Mesenchymal stem cell (in vitro differentiated cells and primary cell): ENCODE measurements at regions not wholly inside any gene's neighbourhood (a gene's known extent, or its start where the extent isn't known, plus 50 kb on each side); places are given as distances from the start of the nearest gene placed in this dataset.

Experiments used
- DNase-seq: peaks from one replicate; pipeline ENCODE4 v3.0.0-alpha.2; 2013
- H2AFZ ChIP-seq: one replicate; pipeline ENCODE4 v1.6.1; 2013; ENCODE audit warnings: low read depth, mild to moderate bottlenecking, control low read depth, inconsistent platforms, low read length, moderate library complexity
- H2AK5ac ChIP-seq: 2 replicates; pipeline ENCODE4 v1.6.1; 2013; ENCODE audit warnings: low read length, moderate library complexity, mild to moderate bottlenecking, inconsistent platforms; ENCODE audit not compliant: severe bottlenecking
- H2BK120ac ChIP-seq: one replicate; pipeline ENCODE4 v1.6.1; 2013; ENCODE audit warnings: low read depth, mild to moderate bottlenecking, inconsistent platforms, low read length, moderate library complexity
- H2BK12ac ChIP-seq, 2 experiments: one replicate each; pipeline ENCODE4 v1.6.1; 2013; ENCODE audit warnings: inconsistent platforms in 2 of 2, low read length in 2 of 2, mild to moderate bottlenecking in 2 of 2, moderate library complexity in 2 of 2, control low read depth in 1 of 2
- H2BK15ac ChIP-seq: one replicate; pipeline ENCODE4 v1.6.1; 2013; ENCODE audit warnings: mild to moderate bottlenecking, low read depth, inconsistent platforms; ENCODE audit not compliant: poor library complexity, severe bottlenecking
- H2BK5ac ChIP-seq: 2 replicates; pipeline ENCODE4 v1.6.1; 2013; ENCODE audit warnings: low read depth, mild to moderate bottlenecking, low read length, control low read depth, inconsistent platforms; ENCODE audit not compliant: poor library complexity, severe bottlenecking
- H3K14ac ChIP-seq, 2 experiments: one replicate each; pipeline ENCODE4 v1.6.1; 2013; ENCODE audit warnings: inconsistent platforms in 2 of 2, low read length in 2 of 2, control low read depth in 1 of 2, mild to moderate bottlenecking in 1 of 2, moderate library complexity in 1 of 2
- H3K18ac ChIP-seq, 2 experiments: one replicate each; pipeline ENCODE4 v1.6.1; 2013; ENCODE audit warnings: inconsistent platforms in 2 of 2, low read length in 2 of 2, control low read depth in 1 of 2, low read depth in 1 of 2, mild to moderate bottlenecking in 1 of 2
- H3K23ac ChIP-seq, 2 experiments: one replicate each; pipeline ENCODE4 v1.6.1; 2013; ENCODE audit warnings: inconsistent platforms in 2 of 2, low read length in 2 of 2, mild to moderate bottlenecking in 2 of 2, moderate library complexity in 2 of 2, control low read depth in 1 of 2
- H3K27ac ChIP-seq: 2 replicates; pipeline ENCODE4 v1.5.1; 2013; ENCODE audit warnings: mild to moderate bottlenecking, moderate library complexity, low read length, control low read depth, inconsistent platforms; ENCODE audit not compliant: poor library complexity, severe bottlenecking
- H3K27me3 ChIP-seq, 2 experiments: 2 replicates each; pipeline versions ENCODE4 v1.6.1 to v1.7.0; 2013; ENCODE audit warnings: low read length in 2 of 2, mild to moderate bottlenecking in 2 of 2, moderate library complexity in 2 of 2, control low read depth in 1 of 2, inconsistent platforms in 1 of 2; ENCODE audit not compliant: control insufficient read depth in 1 of 2, insufficient read depth in 1 of 2
- H3K36me3 ChIP-seq, 2 experiments: 2 replicates each; pipeline versions ENCODE4 v1.6.1 to v1.7.0; 2013; ENCODE audit warnings: low read length in 2 of 2, control low read depth in 1 of 2, inconsistent platforms in 1 of 2, low read depth in 1 of 2, mild to moderate bottlenecking in 1 of 2; ENCODE audit not compliant: insufficient read depth in 2 of 2, control insufficient read depth in 1 of 2
- H3K4ac ChIP-seq, 2 experiments: one replicate each; pipeline ENCODE4 v1.6.1; 2013; ENCODE audit warnings: inconsistent platforms in 2 of 2, low read length in 2 of 2, mild to moderate bottlenecking in 2 of 2, moderate library complexity in 2 of 2, control low read depth in 1 of 2, low read depth in 1 of 2
- H3K4me1 ChIP-seq: 2 replicates; pipeline ENCODE4 v1.6.1; 2013; ENCODE audit warnings: low read depth, low read length, control low read depth; ENCODE audit not compliant: control insufficient read depth, insufficient read depth
- H3K4me2 ChIP-seq: 2 replicates; pipeline ENCODE4 v1.6.1; 2013; ENCODE audit warnings: low read length, mild to moderate bottlenecking, inconsistent platforms; ENCODE audit not compliant: poor library complexity, severe bottlenecking
- H3K4me3 ChIP-seq, 2 experiments: 2 replicates each; pipeline versions ENCODE4 v1.5.1 to v1.7.0; 2013; ENCODE audit warnings: low read length in 2 of 2, mild to moderate bottlenecking in 2 of 2, control low read depth in 1 of 2, low read depth in 1 of 2; ENCODE audit not compliant: insufficient read depth in 1 of 2
- H3K79me1 ChIP-seq: replicated peaks from 2 replicates; pipeline ENCODE4 v1.6.1; 2013; ENCODE audit warnings: mild to moderate bottlenecking, control low read depth, low read length, inconsistent platforms; ENCODE audit not compliant: poor library complexity, severe bottlenecking
- H3K9ac ChIP-seq: 2 replicates; pipeline ENCODE4 v1.7.0; 2013; ENCODE audit warnings: mild to moderate bottlenecking, low read length, moderate library complexity
- H3K9me3 ChIP-seq: 2 replicates; pipeline ENCODE4 v1.7.0; 2013; ENCODE audit warnings: mild to moderate bottlenecking, low read length; ENCODE audit not compliant: control insufficient read depth
- H4K8ac ChIP-seq: one replicate; pipeline ENCODE4 v1.6.1; 2013; ENCODE audit warnings: inconsistent platforms, mild to moderate bottlenecking, low read length, moderate library complexity
- H4K91ac ChIP-seq: one replicate; pipeline ENCODE4 v1.6.1; 2013; ENCODE audit warnings: mild to moderate bottlenecking, low read length, inconsistent platforms
- WGBS: methylation state at CpG from one replicate; pipeline ENCODE4 v1.1.7; 2013; ENCODE audit warnings: mixed read lengths; 5-methylcytosine and 5-hydroxymethylcytosine counted together

DNA sequence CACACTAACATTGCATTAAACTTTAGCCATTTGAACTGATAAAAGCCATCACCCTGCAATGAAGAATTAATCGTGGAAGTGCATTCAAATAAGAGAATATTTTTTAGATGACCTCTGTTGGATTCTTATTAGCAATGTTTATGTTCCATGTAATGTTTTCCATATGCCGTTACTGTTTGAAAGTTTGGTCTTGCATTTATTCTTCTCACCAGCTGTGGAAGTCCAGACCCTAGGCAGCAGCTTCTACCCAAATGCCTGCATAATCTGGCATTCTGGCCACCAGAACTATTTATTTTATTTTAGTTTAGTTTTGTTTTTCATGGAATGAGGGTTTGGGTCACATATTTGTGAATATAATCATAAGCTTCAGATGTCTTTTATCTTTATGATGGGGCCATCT, 140.4 kb downstream of the SAMD5 start:
- WGBS = 83% methylated on average over 2 of the region's 2 CpGs
- Histone ChIP-seq H4K8ac (no peak overlapping the region), H2BK5ac (no peak overlapping the region), H3K27ac (no peak overlapping the region), H3K4ac (no peak overlapping the region), H3K9me3 (no peaks in the 10 kb centered on the region), H3K27me3 (no peaks in the 10 kb centered on the region), H3K4me3 (no peak overlapping the region), H3K4me1 (no peaks in the 10 kb centered on the region), H3K79me1 (no peaks in the 10 kb centered on the region), H4K91ac (no peak overlapping the region), H3K4me2 (no peak overlapping the region), H2BK12ac (no peak overlapping the region), H2BK15ac (no peak overlapping the region), H3K36me3 (no peaks in the 10 kb centered on the region), H3K14ac (no peak overlapping the region), H2AFZ (no peak overlapping the region), H3K9ac (no peak overlapping the region), H3K18ac (no peak overlapping the region), H2AK5ac (no peak overlapping the region), H2BK120ac (no peak overlapping the region), H3K23ac (no peak overlapping the region)
- no peak for DNase-seq

GRCh38 chr6:147651249-147652063, 143.0 kb downstream of the SAMD5 start:
- 68% methylated on average over 4 of the region's 6 CpGs for WGBS
- Histone ChIP-seq H3K9ac (peak overlapping the region; percentile 8), H2BK12ac (no peak overlapping the region), H3K27me3 (no peaks in the 10 kb centered on the region), H3K23ac (no peak overlapping the region), H3K14ac (no peak overlapping the region), H2BK5ac (no peak overlapping the region), H3K4ac (no peak overlapping the region), H3K27ac (no peak overlapping the region), H3K4me2 (no peak overlapping the region), H3K79me1 (no peaks in the 10 kb centered on the region), H4K91ac (no peak overlapping the region), H2AFZ (no peak overlapping the region), H2BK120ac (no peak overlapping the region), H2BK15ac (no peak overlapping the region), H2AK5ac (no peak overlapping the region), H3K36me3 (no peaks in the 10 kb centered on the region), H3K4me1 (no peaks in the 10 kb centered on the region), H3K9me3 (no peaks in the 10 kb centered on the region), H3K18ac (no peak overlapping the region), H3K4me3 (no peak overlapping the region), H4K8ac (no peak overlapping the region)
- peak; percentile 34 for DNase-seq

GRCh38 chr6:147653631-147654030, 145.1 kb downstream of the SAMD5 start:
- Histone ChIP-seq H3K79me1 (no peaks in the 10 kb centered on the region), H3K18ac (no peak overlapping the region), H2BK5ac (no peak overlapping the region), H3K4me3 (no peak overlapping the region), H3K9ac (no peak overlapping the region), H3K4ac (no peak overlapping the region), H2BK120ac (no peak overlapping the region), H3K27me3 (no peaks in the 10 kb centered on the region), H2BK12ac (no peak overlapping the region), H4K91ac (no peak overlapping the region), H4K8ac (no peak overlapping the region), H3K4me1 (no peaks in the 10 kb centered on the region), H3K14ac (no peak overlapping the region), H3K4me2 (no peak overlapping the region), H2AK5ac (no peak overlapping the region), H3K27ac (no peak overlapping the region), H3K9me3 (no peaks in the 10 kb centered on the region), H2BK15ac (no peak overlapping the region), H2AFZ (no peak overlapping the region), H3K23ac (no peak overlapping the region), H3K36me3 (no peaks in the 10 kb centered on the region)
- DNase-seq = no peak
- 97% methylated on average over 2 of the region's 2 CpGs for WGBS

- no peak overlapping the region for H3K14ac ChIP-seq
- no peaks in the 10 kb centered on the region for H3K79me1 ChIP-seq
- no peak overlapping the region for H3K18ac ChIP-seq
- no peak overlapping the region for H2AFZ ChIP-seq
- 83% methylated on average over 1 of the region's 5 CpGs for WGBS
- H2AK5ac ChIP-seq = no peak overlapping the region
- no peak overlapping the region for H3K4me2 ChIP-seq
- H3K4me3 ChIP-seq = no peak overlapping the region
- no peak overlapping the region for H3K27ac ChIP-seq
- no peak overlapping the region for H3K9ac ChIP-seq
- H4K8ac ChIP-seq = no peak overlapping the region
- H3K9me3 ChIP-seq = no peaks in the 10 kb centered on the region
- no peak for DNase-seq
- H3K4me1 ChIP-seq = no peaks in the 10 kb centered on the region
- no peaks in the 10 kb centered on the region for H3K36me3 ChIP-seq
- no peak overlapping the region for H2BK15ac ChIP-seq
- H3K23ac ChIP-seq = no peak overlapping the region
- H3K4ac ChIP-seq = no peak overlapping the region
- no peak overlapping the region for H4K91ac ChIP-seq
- H2BK120ac ChIP-seq = no peak overlapping the region
- no peaks in the 10 kb centered on the region for H3K27me3 ChIP-seq
- no peak overlapping the region for H2BK12ac ChIP-seq
- H2BK5ac ChIP-seq = no peak overlapping the region
Observed at GRCh38 chr6:147654103-147654845, 145.8 kb downstream of the SAMD5 start.
